Keratinocyte (primary cell): ENCODE measurements at regions not wholly inside any gene's neighbourhood (a gene's known extent, or its start where the extent isn't known, plus 50 kb on each side); places are given as distances from the start of the nearest gene placed in this dataset.
A peak's percentile ranks its signal among the peaks of the same experiment; 100 is the strongest.

ENCODE experiments used
- DNase-seq: peaks from one replicate; pipeline ENCODE4 v3.0.0-alpha.2; 2011; ENCODE audit warnings: low read depth, missing footprints, low spot score
- FAIRE-seq: peaks from 2 replicates; lab custom pipeline; 2011; peaks lifted over from hg19 to GRCh38; lab: Jason Lieb, UNC
- H2AFZ ChIP-seq: 2 replicates; pipeline ENCODE4 v1.6.0; 2012; ENCODE audit warnings: low read length, control low read depth, inconsistent platforms; ENCODE audit not compliant: control insufficient read depth
- H3K27ac ChIP-seq: 2 replicates; pipeline ENCODE4 v1.5.1; 2011; ENCODE audit warnings: low read length; ENCODE audit not compliant: control insufficient read depth, insufficient read depth
- H3K27me3 ChIP-seq: 3 replicates; pipeline ENCODE4 v1.6.0; 2011; ENCODE audit warnings: low read length; ENCODE audit not compliant: control insufficient read depth, insufficient read depth; ENCODE audit errors: extremely low read depth
- H3K36me3 ChIP-seq, 2 experiments: 2 replicates in 1 of 2; 3 replicates in 1 of 2; pipeline ENCODE4 v1.5.1; 2011; ENCODE audit warnings: low read length in 2 of 2, mild to moderate bottlenecking in 1 of 2; ENCODE audit not compliant: control insufficient read depth in 2 of 2, insufficient read depth in 2 of 2; ENCODE audit errors: extremely low read depth in 1 of 2
- H3K4me1 ChIP-seq: 3 replicates; pipeline ENCODE4 v1.5.1; 2011; ENCODE audit warnings: low read length; ENCODE audit not compliant: control insufficient read depth, insufficient read depth; ENCODE audit errors: extremely low read depth
- H3K4me2 ChIP-seq: 3 replicates; pipeline ENCODE4 v1.6.0; 2011; ENCODE audit warnings: low read depth, low read length; ENCODE audit not compliant: control insufficient read depth, insufficient read depth; ENCODE audit errors: extremely low read depth
- H3K4me3 ChIP-seq, 3 experiments: fragments of 200-600 bp in 1 of 3; sonication (generic) in 1 of 3; 2 replicates in 2 of 3; 3 replicates in 1 of 3; pipeline ENCODE4 v1.5.1; 2011 to 2016; ENCODE audit warnings: low read length in 3 of 3, mild to moderate bottlenecking in 3 of 3, control low read depth in 2 of 3, inconsistent platforms in 1 of 3, low read depth in 1 of 3, mixed read lengths in 1 of 3, mixed run types in 1 of 3, moderate library complexity in 1 of 3; ENCODE audit not compliant: control insufficient read depth in 2 of 3, insufficient read depth in 2 of 3; ENCODE audit errors: extremely low read depth in 1 of 3
- H3K79me2 ChIP-seq: 2 replicates; pipeline ENCODE4 v1.6.0; 2012; ENCODE audit warnings: low read length; ENCODE audit not compliant: control insufficient read depth, insufficient read depth
- H3K9ac ChIP-seq: 3 replicates; pipeline ENCODE4 v1.6.0; 2011; ENCODE audit warnings: low read length; ENCODE audit not compliant: control insufficient read depth, insufficient read depth; ENCODE audit errors: extremely low read depth
- H3K9me1 ChIP-seq: 3 replicates; pipeline ENCODE4 v1.6.0; 2011; ENCODE audit warnings: low read length; ENCODE audit not compliant: control insufficient read depth, insufficient read depth; ENCODE audit errors: extremely low read depth
- H3K9me3 ChIP-seq: 2 replicates; pipeline ENCODE4 v1.5.1; 2012; ENCODE audit warnings: low read depth, low read length; ENCODE audit not compliant: control insufficient read depth
- H4K20me1 ChIP-seq: 3 replicates; pipeline ENCODE4 v1.6.0; 2011; ENCODE audit warnings: low read length; ENCODE audit not compliant: control insufficient read depth, insufficient read depth; ENCODE audit errors: extremely low read depth
- EZH2 ChIP-seq: IDR thresholded peaks from one replicate; pipeline ENCODE4 v1.6.1; 2012; ENCODE audit warnings: inconsistent platforms, mild to moderate bottlenecking, low read length, moderate library complexity
- dilution Hi-C: fragments of 300-500 bp; cut with MboI; formaldehyde crosslinking; loops from one replicate; pipeline ENCODE4 v1.7.0; 2020; ENCODE audit warnings: low sequenced_read_pairs; ENCODE audit not compliant: extremely low pct_ligation_motif_present
- TF ChIP-seq, protein P1 (sequence below), 3 experiments: IDR thresholded peaks in 1 of 3; conservative IDR thresholded peaks in 1 of 3; optimal IDR thresholded peaks in 1 of 3; 2 replicates in 2 of 3; 3 replicates in 1 of 3; pipeline versions ENCODE3 to v1.5.1; 2011; ENCODE audit warnings: low read length in 3 of 3, mild to moderate bottlenecking in 3 of 3, moderate library complexity in 2 of 3, control low read depth in 1 of 3, inconsistent platforms in 1 of 3; ENCODE audit not compliant: insufficient read depth in 2 of 3; ENCODE audit errors: extremely low read depth in 1 of 3

- no peaks in the 10 kb centered on the region for H3K27me3 ChIP-seq
- peak overlapping the region; percentile 68 for H3K9ac ChIP-seq
- dilution Hi-C loops = no loop called here
- H3K4me1 ChIP-seq = peaks cover 9% of the 10 kb centered on the region
- no peaks in the 10 kb centered on the region for H4K20me1 ChIP-seq
- no peaks in the 10 kb centered on the region for H3K9me3 ChIP-seq
- DNase-seq (peak; percentile 5), FAIRE-seq (peak; percentile 9)
- H3K4me3 ChIP-seq = peak overlapping the region; percentile 48 to 65 (median 50)
- H3K9me1 ChIP-seq = no peaks in the 10 kb centered on the region
- H3K79me2 ChIP-seq = no peaks in the 10 kb centered on the region
- TF ChIP-seq, protein P1, sequence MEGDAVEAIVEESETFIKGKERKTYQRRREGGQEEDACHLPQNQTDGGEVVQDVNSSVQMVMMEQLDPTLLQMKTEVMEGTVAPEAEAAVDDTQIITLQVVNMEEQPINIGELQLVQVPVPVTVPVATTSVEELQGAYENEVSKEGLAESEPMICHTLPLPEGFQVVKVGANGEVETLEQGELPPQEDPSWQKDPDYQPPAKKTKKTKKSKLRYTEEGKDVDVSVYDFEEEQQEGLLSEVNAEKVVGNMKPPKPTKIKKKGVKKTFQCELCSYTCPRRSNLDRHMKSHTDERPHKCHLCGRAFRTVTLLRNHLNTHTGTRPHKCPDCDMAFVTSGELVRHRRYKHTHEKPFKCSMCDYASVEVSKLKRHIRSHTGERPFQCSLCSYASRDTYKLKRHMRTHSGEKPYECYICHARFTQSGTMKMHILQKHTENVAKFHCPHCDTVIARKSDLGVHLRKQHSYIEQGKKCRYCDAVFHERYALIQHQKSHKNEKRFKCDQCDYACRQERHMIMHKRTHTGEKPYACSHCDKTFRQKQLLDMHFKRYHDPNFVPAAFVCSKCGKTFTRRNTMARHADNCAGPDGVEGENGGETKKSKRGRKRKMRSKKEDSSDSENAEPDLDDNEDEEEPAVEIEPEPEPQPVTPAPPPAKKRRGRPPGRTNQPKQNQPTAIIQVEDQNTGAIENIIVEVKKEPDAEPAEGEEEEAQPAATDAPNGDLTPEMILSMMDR (optimal IDR thresholded peaks at IDR 0.05 in 1 of 3, IDR thresholded peaks at IDR 0.05 in 1 of 3, conservative IDR thresholded peaks at IDR 0.05 in 1 of 3; ENCODE audit: extremely low read depth in 1 of 3, insufficient read depth in 2 of 3, low read length in 3 of 3) = no peak
- TF ChIP-seq EZH2 = no peak
- H3K4me2 ChIP-seq = peak overlapping the region; percentile 83
- peak overlapping the region; percentile 74 for H2AFZ ChIP-seq
- H3K36me3 ChIP-seq = peaks cover 0 to 4% of the 10 kb centered on the region in 2 experiments
- H3K27ac ChIP-seq = peak overlapping the region; percentile 47
Observed at GRCh38 chr10:65571011-65571570, 1354.7 kb upstream of the LRRTM3 start.

DNA sequence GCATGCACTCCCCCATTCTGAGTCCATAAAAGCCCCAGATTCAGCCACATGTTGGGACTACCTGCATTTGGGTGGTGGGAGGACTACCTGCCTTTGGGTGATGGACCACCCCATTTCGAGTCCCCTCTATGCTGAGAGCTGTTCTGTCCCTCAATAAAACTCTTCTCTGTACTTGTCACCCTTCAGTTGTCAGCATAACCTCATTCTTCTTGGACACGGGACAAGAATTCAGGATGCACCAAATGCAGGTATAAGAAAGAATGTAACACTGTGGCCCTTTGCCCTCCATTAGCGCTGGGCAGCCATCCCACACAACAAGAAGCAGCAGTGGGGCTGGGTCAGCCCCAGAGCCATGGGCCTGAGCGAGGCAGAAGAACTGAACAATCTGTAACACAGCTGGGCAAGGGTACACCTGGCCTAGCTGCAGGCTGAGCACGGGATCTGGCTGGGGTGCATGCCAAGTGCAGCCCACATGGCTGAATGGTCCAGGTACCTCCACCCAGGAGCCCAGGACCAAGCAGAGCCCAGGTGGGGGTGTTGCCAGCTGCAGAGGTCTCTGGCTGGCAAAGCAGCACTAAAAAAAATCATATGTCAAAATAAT is 1344.3 kb upstream of the LRRTM3 start:
- Histone ChIP-seq H3K9me1 (no peaks in the 10 kb centered on the region), H3K4me1 (no peaks in the 10 kb centered on the region), H3K36me3 (no peaks in the 10 kb centered on the region), H3K9me3 (peaks cover 4% of the 10 kb centered on the region), H3K4me2 (no peak overlapping the region), H3K9ac (no peak overlapping the region), H3K4me3 (no peak overlapping the region), H3K27me3 (no peaks in the 10 kb centered on the region), H3K27ac (no peak overlapping the region), H4K20me1 (no peaks in the 10 kb centered on the region), H2AFZ (no peak overlapping the region), H3K79me2 (no peaks in the 10 kb centered on the region)
- no peak for FAIRE-seq
- dilution Hi-C loops = no loop called here
- DNase-seq = no peak
- TF ChIP-seq, protein P1 (optimal IDR thresholded peaks at IDR 0.05 in 1 of 3, IDR thresholded peaks at IDR 0.05 in 1 of 3, conservative IDR thresholded peaks at IDR 0.05 in 1 of 3; ENCODE audit: extremely low read depth in 1 of 3, insufficient read depth in 2 of 3, low read length in 3 of 3) = no peak
- no peak for TF ChIP-seq EZH2
